Hepatocyte (in vitro differentiated cells): ENCODE measurements at regions not wholly inside any gene's neighbourhood (a gene's known extent, or its start where the extent isn't known, plus 50 kb on each side); places are given as distances from the start of the nearest gene placed in this dataset.

Experiments used
- CTCF ChIP-seq: fragments of 200-600 bp; sonication (generic); IDR thresholded peaks from 2 replicates; pipeline ENCODE4 v1.5.1; 2016; ENCODE audit warnings: antibody characterized with exemption, mild to moderate bottlenecking; ENCODE audit not compliant: poor library complexity
- EZH2 ChIP-seq: fragments of 200-600 bp; sonication (generic); IDR thresholded peaks from 2 replicates; pipeline ENCODE4 v1.6.1; 2016; ENCODE audit warnings: antibody characterized with exemption, mild to moderate bottlenecking, borderline replicate concordance
- EZH2phosphoT487 ChIP-seq: fragments of 200-600 bp; sonication (generic); IDR thresholded peaks from one replicate; pipeline ENCODE4 v1.6.1; 2018; ENCODE audit warnings: antibody characterized with exemption, mild to moderate bottlenecking, low read depth, moderate library complexity; ENCODE audit not compliant: unreplicated experiment, severe bottlenecking

- TF ChIP-seq CTCF: no peak
- TF ChIP-seq EZH2: no peak
- TF ChIP-seq EZH2phosphoT487: no peak
Observed at GRCh38 chr4:136078976-136079375, 1453.3 kb downstream of the PCDH18 start.
